ENCODE measurements at regions not wholly inside any gene's neighbourhood (a gene's known extent, or its start where the extent isn't known, plus 50 kb on each side); places are given as distances from the start of the nearest gene placed in this dataset.

GRCh38 chr1:11342621-11343032 lies 69.6 kb downstream of the UBIAD1 start:
- no peaks in the 10 kb centered on the region for H3K9me3 ChIP-seq
- H3K27me3 ChIP-seq, result peaks cover 0 to 86% (median 13%) of the 10 kb centered on the region in 3 donors
- H3K27ac ChIP-seq, result no peak overlapping the region
- H3K4me3 ChIP-seq, result no peak overlapping the region
- TF ChIP-seq POLR2AphosphoS5 (IDR thresholded peaks at IDR 0.05) (no peak), POLR2A (IDR thresholded peaks at IDR 0.05) (no peak), CTCF (IDR thresholded peaks at IDR 0.05) (no peak), EP300 (IDR thresholded peaks at IDR 0.05) (no peak)
- 63 to 77% (median 75%) methylated on average over 6 of the region's 6 CpGs for WGBS, 5 donors
- DNase-seq, result no peak
- H3K36me3 ChIP-seq, result no peaks in the 10 kb centered on the region
- H3K4me1 ChIP-seq, result peaks cover 0 to 14% (median 3%) of the 10 kb centered on the region in 4 donors
- intact Hi-C loops (cut with DNase I; ENCODE audit: low total_unique reads), result loop anchor here (10.0 kb wide), 1 partner anchor 292 kb away; no protein-coding TSS in a partner anchor

GRCh38 chr1:11345971-11346715 lies 73.1 kb downstream of the UBIAD1 start:
- intact Hi-C loops (cut with DNase I; ENCODE audit: low total_unique reads), result loop anchor here (10.0 kb wide), 1 partner anchor 289 kb away; no protein-coding TSS in a partner anchor
- H3K9me3 ChIP-seq, result peaks cover 0 to 13% (median 1%) of the 10 kb centered on the region in 4 donors

GRCh38 chr1:11350265-11350664 lies 77.3 kb downstream of the UBIAD1 start:
- H3K4me3 ChIP-seq, result no peak overlapping the region
- H3K27me3 ChIP-seq, result peaks cover 0 to 57% (median under 1%) of the 10 kb centered on the region in 3 donors
- no peaks in the 10 kb centered on the region for H3K36me3 ChIP-seq
- 47 to 69% (median 54%) methylated on average over 14 of the region's 14 CpGs for WGBS, 5 donors
- intact Hi-C loops (cut with DNase I; ENCODE audit: low total_unique reads), result no loop called here
- no peak overlapping the region for H3K27ac ChIP-seq
- no peak for TF ChIP-seq POLR2A (IDR thresholded peaks at IDR 0.05)
- TF ChIP-seq EP300 (IDR thresholded peaks at IDR 0.05), result no peak
- no peak for TF ChIP-seq CTCF (IDR thresholded peaks at IDR 0.05)
- no peak for TF ChIP-seq POLR2AphosphoS5 (IDR thresholded peaks at IDR 0.05)
- H3K4me1 ChIP-seq, result no peaks in the 10 kb centered on the region
- H3K9me3 ChIP-seq, result peaks cover 0 to 20% (median 3%) of the 10 kb centered on the region in 4 donors
- no peak for DNase-seq

More at GRCh38 chr1:11345971-11346715, 73.1 kb downstream of the UBIAD1 start:
- Histone ChIP-seq H3K27ac (no peak overlapping the region), H3K27me3 (peaks cover 0 to 68% (median 3%) of the 10 kb centered on the region in 3 donors), H3K4me3 (no peak overlapping the region), H3K36me3 (no peaks in the 10 kb centered on the region), H3K4me1 (peaks cover 0 to 6% (median 0%) of the 10 kb centered on the region in 4 donors)
- TF ChIP-seq CTCF (IDR thresholded peaks at IDR 0.05) (no peak), EP300 (IDR thresholded peaks at IDR 0.05) (no peak), POLR2AphosphoS5 (IDR thresholded peaks at IDR 0.05) (no peak), POLR2A (IDR thresholded peaks at IDR 0.05) (no peak)
- WGBS, 5 donors, result 46 to 60% (median 54%) methylated on average over 16 to 19 of the region's 19 CpGs
- no peak for DNase-seq

GRCh38 chr1:11352058-11352715 lies 79.2 kb downstream of the UBIAD1 start:
- Histone ChIP-seq H3K27me3 (peaks cover 3 to 58% (median 20%) of the 10 kb centered on the region in 3 donors), H3K9me3 (peaks cover 0 to 20% (median 3%) of the 10 kb centered on the region in 4 donors), H3K4me3 (no peak overlapping the region), H3K4me1 (no peaks in the 10 kb centered on the region), H3K27ac (no peak overlapping the region), H3K36me3 (no peaks in the 10 kb centered on the region)
- DNase-seq, result no peak
- WGBS, 5 donors, result 86 to 93% (median 90%) methylated on average over 12 of the region's 12 CpGs
- TF ChIP-seq EP300 (IDR thresholded peaks at IDR 0.05) (no peak), POLR2A (IDR thresholded peaks at IDR 0.05) (no peak), POLR2AphosphoS5 (IDR thresholded peaks at IDR 0.05) (no peak), CTCF (IDR thresholded peaks at IDR 0.05) (no peak)
- intact Hi-C loops (cut with DNase I; ENCODE audit: low total_unique reads), result no loop called here
